Peyer's patch (tissue), 4 donors: ENCODE measurements at regions not wholly inside any gene's neighbourhood (a gene's known extent, or its start where the extent isn't known, plus 50 kb on each side); places are given as distances from the start of the nearest gene placed in this dataset.

Experiments used
- CTCF ChIP-seq, 6 experiments: fragments of 450-650 bp in 4 of 6; fragments of 200-600 bp in 2 of 6; sonication (generic) in 1 of 6; IDR thresholded peaks; one replicate each; pipeline ENCODE4 v1.5.1; 2017 to 2019; ENCODE audit warnings: antibody characterized with exemption in 6 of 6, mild to moderate bottlenecking in 3 of 6, moderate library complexity in 1 of 6
- POLR2A ChIP-seq, 2 donors: fragments of 450-650 bp; IDR thresholded peaks; one replicate each; pipeline ENCODE4 v1.5.1; 2017; ENCODE audit warnings: antibody characterized with exemption in 2 of 2, mild to moderate bottlenecking in 2 of 2, moderate library complexity in 2 of 2

GRCh38 chr20:30491016-30491415 lies 766.4 kb upstream of the DEFB115 start:
- TF ChIP-seq CTCF (IDR thresholded peaks at IDR 0.05) (no peak), POLR2A (IDR thresholded peaks at IDR 0.05) (no peak)
